ENCODE measurements at regions not wholly inside any gene's neighbourhood (a gene's known extent, or its start where the extent isn't known, plus 50 kb on each side); places are given as distances from the start of the nearest gene placed in this dataset.

GRCh38 chr2:128821010-128821409 is 502.3 kb upstream of the HS6ST1 start:
- TF ChIP-seq RCOR1 (IDR thresholded peaks at IDR 0.05; ENCODE audit: low read length) (no peak), NFIC (IDR thresholded peaks at IDR 0.05; ENCODE audit: borderline replicate concordance) (no peak), SMC3 (IDR thresholded peaks at IDR 0.05; ENCODE audit: low read depth, low read length) (no peak), GABPA (IDR thresholded peaks at IDR 0.05; ENCODE audit: low read depth) (no peak), FOXJ3 (CRISPR knock-in tag; IDR thresholded peaks at IDR 0.05) (no peak), REST (IDR thresholded peaks at IDR 0.05; ENCODE audit: low read depth, low read length) (no peak), RXRA (IDR thresholded peaks at IDR 0.05; ENCODE audit: borderline replicate concordance, low read depth) (no peak), MXI1 (IDR thresholded peaks at IDR 0.05; ENCODE audit: low read depth, low read length) (no peak), EP300 (IDR thresholded peaks at IDR 0.05; ENCODE audit: borderline replicate concordance in 1 of 2, low read depth in 1 of 2, low read length in 1 of 2) (no peak), MAX (IDR thresholded peaks at IDR 0.05; ENCODE audit: low read depth) (no peak), TCF12 (IDR thresholded peaks at IDR 0.05) (no peak), SIN3A (IDR thresholded peaks at IDR 0.05; ENCODE audit: borderline replicate concordance, low read depth, low read length) (no peak)
- DNase-seq = no peak
- H3K9me3 ChIP-seq = no peaks in the 10 kb centered on the region
- H3K79me2 ChIP-seq (ENCODE audit: insufficient read depth) = no peaks in the 10 kb centered on the region
- H3K4me1 ChIP-seq (ENCODE audit: control insufficient read depth in 1 of 2, insufficient read depth in 2 of 2, low read depth in 1 of 2, low read length in 1 of 2) = no peaks in the 10 kb centered on the region; a peak in 1 of 4 replicates
- H4K20me1 ChIP-seq (ENCODE audit: insufficient read depth) = no peaks in the 10 kb centered on the region
- H3K4me2 ChIP-seq = no peak overlapping the region
- H3K27me3 ChIP-seq (ENCODE audit: insufficient read depth) = no peaks in the 10 kb centered on the region
- 60% methylated on average over 1 of the region's 1 CpG for WGBS (ENCODE audit: low lambda C conversion rate)
- H3K36me3 ChIP-seq (replicated peaks in 1 of 2; ENCODE audit: control insufficient read depth in 1 of 2, insufficient read depth in 2 of 2, low read length in 1 of 2) = no peaks in the 10 kb centered on the region
- no peak overlapping the region for H2AFZ ChIP-seq (ENCODE audit: low read depth)
- H3K4me3 ChIP-seq (ENCODE audit: low read depth in 2 of 2, low read length in 1 of 2) = no peak overlapping the region
- H3K9ac ChIP-seq = no peak overlapping the region
- POLR2A ChIA-PET = no interaction called here
- CTCF ChIA-PET = no interaction called here
- no peaks in the 10 kb centered on the region for H3F3A ChIP-seq (replicated peaks; ENCODE audit: insufficient read depth)
- H3K27ac ChIP-seq (ENCODE audit: low read depth in 2 of 2, low read length in 1 of 2) = no peak overlapping the region
- H3K9me2 ChIP-seq = no peaks in the 10 kb centered on the region

GRCh38 chr2:128832946-128833663 is 514.4 kb upstream of the HS6ST1 start:
- Histone ChIP-seq H3K9me3 (no peaks in the 10 kb centered on the region), H4K20me1 (ENCODE audit: insufficient read depth) (no peaks in the 10 kb centered on the region), H3F3A (replicated peaks; ENCODE audit: insufficient read depth) (no peaks in the 10 kb centered on the region), H3K4me3 (ENCODE audit: low read depth in 2 of 2, low read length in 1 of 2) (no peak overlapping the region), H3K36me3 (replicated peaks in 1 of 2; ENCODE audit: control insufficient read depth in 1 of 2, insufficient read depth in 2 of 2, low read length in 1 of 2) (no peaks in the 10 kb centered on the region), H3K27me3 (ENCODE audit: insufficient read depth) (no peaks in the 10 kb centered on the region), H3K9me2 (no peaks in the 10 kb centered on the region), H3K4me1 (ENCODE audit: control insufficient read depth in 1 of 2, insufficient read depth in 2 of 2, low read depth in 1 of 2, low read length in 1 of 2) (peaks cover 0 to 3% of the 10 kb centered on the region in 2 experiments; a peak in 1 of 4 replicates), H3K9ac (no peak overlapping the region), H3K4me2 (no peak overlapping the region), H2AFZ (ENCODE audit: low read depth) (no peak overlapping the region), H3K27ac (ENCODE audit: low read depth in 2 of 2, low read length in 1 of 2) (no peak overlapping the region), H3K79me2 (ENCODE audit: insufficient read depth) (no peaks in the 10 kb centered on the region)
- 8% methylated on average over 8 of the region's 8 CpGs for WGBS (ENCODE audit: low lambda C conversion rate)
- POLR2A ChIA-PET = no interaction called here
- DNase-seq = peak; percentile 34
- CTCF ChIA-PET = interaction anchor here (1.2 kb wide), 1 partner anchor 77 kb away, joined by 3 read pairs; no protein-coding TSS in a partner anchor
- TF ChIP-seq POLR2AphosphoS5 (IDR thresholded peaks at IDR 0.05; ENCODE audit: low read depth, low read length) (no peak), SIN3A (IDR thresholded peaks at IDR 0.05; ENCODE audit: borderline replicate concordance, low read depth, low read length) (no peak), RFX5 (IDR thresholded peaks at IDR 0.05; ENCODE audit: low read length) (no peak), PBX3 (IDR thresholded peaks at IDR 0.05) (no peak), JUND (IDR thresholded peaks at IDR 0.05) (no peak), FOXJ3 (CRISPR knock-in tag; IDR thresholded peaks at IDR 0.05) (no peak), TCF12 (IDR thresholded peaks at IDR 0.05) (no peak), NFIC (IDR thresholded peaks at IDR 0.05; ENCODE audit: borderline replicate concordance) (no peak), NRF1 (IDR thresholded peaks at IDR 0.05; ENCODE audit: low read depth, low read length) (no peak), MAX (IDR thresholded peaks at IDR 0.05; ENCODE audit: low read depth) (no peak), GATA2 (CRISPR knock-in tag; IDR thresholded peaks at IDR 0.05) (no peak), EP300 (IDR thresholded peaks at IDR 0.05; ENCODE audit: borderline replicate concordance in 1 of 2, low read depth in 1 of 2, low read length in 1 of 2) (no peak), MEF2A (IDR thresholded peaks at IDR 0.05; ENCODE audit: borderline replicate concordance, low read depth) (no peak), MXI1 (IDR thresholded peaks at IDR 0.05; ENCODE audit: low read depth, low read length) (no peak), RCOR1 (IDR thresholded peaks at IDR 0.05; ENCODE audit: low read length) (no peak)
- TF ChIP-seq, protein P1, sequence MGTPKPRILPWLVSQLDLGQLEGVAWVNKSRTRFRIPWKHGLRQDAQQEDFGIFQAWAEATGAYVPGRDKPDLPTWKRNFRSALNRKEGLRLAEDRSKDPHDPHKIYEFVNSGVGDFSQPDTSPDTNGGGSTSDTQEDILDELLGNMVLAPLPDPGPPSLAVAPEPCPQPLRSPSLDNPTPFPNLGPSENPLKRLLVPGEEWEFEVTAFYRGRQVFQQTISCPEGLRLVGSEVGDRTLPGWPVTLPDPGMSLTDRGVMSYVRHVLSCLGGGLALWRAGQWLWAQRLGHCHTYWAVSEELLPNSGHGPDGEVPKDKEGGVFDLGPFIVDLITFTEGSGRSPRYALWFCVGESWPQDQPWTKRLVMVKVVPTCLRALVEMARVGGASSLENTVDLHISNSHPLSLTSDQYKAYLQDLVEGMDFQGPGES (IDR thresholded peaks at IDR 0.05; ENCODE audit: low read depth, low read length) = no peak

Data from SK-N-SH (cell line).